HEK293 (cell line): ENCODE measurements at regions not wholly inside any gene's neighbourhood (a gene's known extent, or its start where the extent isn't known, plus 50 kb on each side); places are given as distances from the start of the nearest gene placed in this dataset.

Experiments
- MEIS1 ChIP-seq: sonication (generic); formaldehyde crosslinking; IDR thresholded peaks from 2 replicates; pipeline ENCODE4 v1.8.1; 2022; ENCODE audit warnings: missing genetic modification reagents, mild to moderate bottlenecking, borderline replicate concordance
- ZBTB11 ChIP-seq: fragments of 450-650 bp; formaldehyde crosslinking; conservative IDR thresholded peaks from 2 replicates; pipeline ENCODE4 v1.5.1; 2016; ENCODE audit warnings: low read depth, missing biosample characterization, missing genetic modification characterization
- ZBTB26 ChIP-seq: fragments of 450-650 bp; formaldehyde crosslinking; optimal IDR thresholded peaks from 2 replicates; pipeline ENCODE3; 2016; ENCODE audit warnings: missing biosample characterization, mild to moderate bottlenecking, missing genetic modification characterization
- ZFHX2 ChIP-seq: fragments of 450-650 bp; formaldehyde crosslinking; conservative IDR thresholded peaks from 2 replicates; pipeline ENCODE4 v1.5.1; 2016; ENCODE audit warnings: missing biosample characterization, missing genetic modification characterization
- ZNF140 ChIP-seq: fragments of 450-650 bp; formaldehyde crosslinking; IDR thresholded peaks from 2 replicates; pipeline ENCODE4 v1.5.1; 2016; ENCODE audit warnings: missing biosample characterization, missing genetic modification characterization
- ZNF274 ChIP-seq, 2 experiments: fragments of 200-500 bp in 1 of 2; fragments of 450-650 bp in 1 of 2; sonication (Bioruptor generic) in 1 of 2; formaldehyde crosslinking in 1 of 2; IDR thresholded peaks; 2 replicates each; pipeline versions ENCODE4 v1.5.1 to v1.6.1; 2014 to 2016; ENCODE audit warnings: borderline replicate concordance in 1 of 2, inconsistent platforms in 1 of 2, low read length in 1 of 2, missing biosample characterization in 1 of 2, missing genetic modification characterization in 1 of 2
- ZNF311 ChIP-seq: fragments of 450-650 bp; formaldehyde crosslinking; IDR thresholded peaks from 2 replicates; pipeline ENCODE4 v1.5.1; 2017; ENCODE audit warnings: missing biosample characterization, missing genetic modification characterization, borderline replicate concordance
- ZNF561 ChIP-seq: fragments of 450-650 bp; IDR thresholded peaks from 2 replicates; pipeline ENCODE4 v1.5.1; 2018; ENCODE audit warnings: missing biosample characterization, missing genetic modification characterization, borderline replicate concordance
- ZNF792 ChIP-seq: fragments of 450-650 bp; formaldehyde crosslinking; IDR thresholded peaks from 2 replicates; pipeline ENCODE4 v1.5.1; 2016; ENCODE audit warnings: missing biosample characterization, missing genetic modification characterization
- TF ChIP-seq, protein P1 (sequence below): fragments of 450-650 bp; formaldehyde crosslinking; IDR thresholded peaks from 2 replicates; pipeline ENCODE4 v1.5.1; 2016; ENCODE audit warnings: missing biosample characterization, missing genetic modification characterization

DNA sequence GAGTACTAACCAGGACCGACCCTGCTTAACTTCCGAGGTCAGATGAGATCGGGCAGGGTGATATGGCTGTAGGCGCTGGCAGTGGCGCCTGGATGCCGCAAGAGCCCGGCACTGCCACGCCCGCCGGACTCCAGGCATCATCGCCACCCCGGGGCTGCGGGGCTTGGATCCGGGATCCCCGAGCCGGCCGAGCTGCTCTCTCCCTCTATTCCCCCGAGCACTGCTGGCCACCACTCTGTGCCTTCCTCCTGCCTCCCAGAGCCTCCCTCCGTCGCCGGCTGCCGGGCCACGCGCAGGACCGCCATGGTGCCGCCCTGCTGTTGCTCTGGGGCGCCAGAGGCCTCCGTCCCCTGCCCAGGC is 153.2 kb upstream of the ALG10B start:
- TF ChIP-seq ZBTB11 (no peak), ZBTB26 (tag by site-specific recombination) (no peak), ZNF792 (no peak), ZNF274 (IDR thresholded peaks at IDR 0.05; ENCODE audit: low read length) (no peak), ZNF274 (tag by site-specific recombination; IDR thresholded peaks at IDR 0.05; ENCODE audit: borderline replicate concordance) (no peak), ZNF311 (no peak), ZFHX2 (tag by site-specific recombination) (no peak), MEIS1 (CRISPR knock-in tag) (no peak), ZNF140 (no peak), ZNF561 (tag by site-specific recombination) (no peak)
- TF ChIP-seq, protein P1, sequence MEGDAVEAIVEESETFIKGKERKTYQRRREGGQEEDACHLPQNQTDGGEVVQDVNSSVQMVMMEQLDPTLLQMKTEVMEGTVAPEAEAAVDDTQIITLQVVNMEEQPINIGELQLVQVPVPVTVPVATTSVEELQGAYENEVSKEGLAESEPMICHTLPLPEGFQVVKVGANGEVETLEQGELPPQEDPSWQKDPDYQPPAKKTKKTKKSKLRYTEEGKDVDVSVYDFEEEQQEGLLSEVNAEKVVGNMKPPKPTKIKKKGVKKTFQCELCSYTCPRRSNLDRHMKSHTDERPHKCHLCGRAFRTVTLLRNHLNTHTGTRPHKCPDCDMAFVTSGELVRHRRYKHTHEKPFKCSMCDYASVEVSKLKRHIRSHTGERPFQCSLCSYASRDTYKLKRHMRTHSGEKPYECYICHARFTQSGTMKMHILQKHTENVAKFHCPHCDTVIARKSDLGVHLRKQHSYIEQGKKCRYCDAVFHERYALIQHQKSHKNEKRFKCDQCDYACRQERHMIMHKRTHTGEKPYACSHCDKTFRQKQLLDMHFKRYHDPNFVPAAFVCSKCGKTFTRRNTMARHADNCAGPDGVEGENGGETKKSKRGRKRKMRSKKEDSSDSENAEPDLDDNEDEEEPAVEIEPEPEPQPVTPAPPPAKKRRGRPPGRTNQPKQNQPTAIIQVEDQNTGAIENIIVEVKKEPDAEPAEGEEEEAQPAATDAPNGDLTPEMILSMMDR (tag by site-specific recombination), result no peak
